ENCODE measurements at regions not wholly inside any gene's neighbourhood (a gene's known extent, or its start where the extent isn't known, plus 50 kb on each side); places are given as distances from the start of the nearest gene placed in this dataset.
"Not testable (repeated sequence)": the region's sequence is repeated elsewhere in the genome, so short reads cannot be mapped to it uniquely, and the experiment has no call there.

DNA sequence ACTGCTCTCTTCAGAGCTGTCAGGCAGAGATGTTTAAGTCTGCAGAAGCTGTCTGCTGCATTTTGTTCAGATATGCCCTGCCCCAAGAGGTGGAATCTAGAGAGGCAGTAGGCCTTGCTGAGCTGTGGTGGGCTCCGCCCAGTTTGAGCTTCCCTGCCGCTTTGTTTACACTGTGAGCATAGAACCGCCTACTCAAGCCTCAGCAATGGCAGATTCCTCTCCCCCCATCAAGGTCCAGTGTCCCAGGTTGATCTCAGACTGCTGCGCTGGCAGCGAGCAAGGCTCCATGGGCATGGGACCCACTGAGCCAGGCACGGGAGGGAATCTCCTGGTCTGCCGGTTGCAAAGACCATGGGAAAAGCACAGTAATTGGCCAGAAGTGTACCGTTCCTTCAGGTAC is 55.6 kb upstream of the ARHGAP29 start:
- TF ChIP-seq POLR2A (IDR thresholded peaks at IDR 0.05) = not testable (repeated sequence)
- TF ChIP-seq, protein P1, sequence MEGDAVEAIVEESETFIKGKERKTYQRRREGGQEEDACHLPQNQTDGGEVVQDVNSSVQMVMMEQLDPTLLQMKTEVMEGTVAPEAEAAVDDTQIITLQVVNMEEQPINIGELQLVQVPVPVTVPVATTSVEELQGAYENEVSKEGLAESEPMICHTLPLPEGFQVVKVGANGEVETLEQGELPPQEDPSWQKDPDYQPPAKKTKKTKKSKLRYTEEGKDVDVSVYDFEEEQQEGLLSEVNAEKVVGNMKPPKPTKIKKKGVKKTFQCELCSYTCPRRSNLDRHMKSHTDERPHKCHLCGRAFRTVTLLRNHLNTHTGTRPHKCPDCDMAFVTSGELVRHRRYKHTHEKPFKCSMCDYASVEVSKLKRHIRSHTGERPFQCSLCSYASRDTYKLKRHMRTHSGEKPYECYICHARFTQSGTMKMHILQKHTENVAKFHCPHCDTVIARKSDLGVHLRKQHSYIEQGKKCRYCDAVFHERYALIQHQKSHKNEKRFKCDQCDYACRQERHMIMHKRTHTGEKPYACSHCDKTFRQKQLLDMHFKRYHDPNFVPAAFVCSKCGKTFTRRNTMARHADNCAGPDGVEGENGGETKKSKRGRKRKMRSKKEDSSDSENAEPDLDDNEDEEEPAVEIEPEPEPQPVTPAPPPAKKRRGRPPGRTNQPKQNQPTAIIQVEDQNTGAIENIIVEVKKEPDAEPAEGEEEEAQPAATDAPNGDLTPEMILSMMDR (IDR thresholded peaks at IDR 0.05) = not testable (repeated sequence)
